OCI-LY1 (cell line): ENCODE measurements at regions not wholly inside any gene's neighbourhood (a gene's known extent, or its start where the extent isn't known, plus 50 kb on each side); places are given as distances from the start of the nearest gene placed in this dataset.

Experiments used
- H2AFZ ChIP-seq: fragments of 200-600 bp; sonication (generic), shearing (Covaris generic); 2 replicates; pipeline ENCODE4 v1.6.0; 2014; ENCODE audit warnings: antibody characterized with exemption, mild to moderate bottlenecking, low read length
- H3F3A ChIP-seq: fragments of 200-600 bp; sonication (generic), shearing (Covaris generic); 2 replicates; pipeline ENCODE4 v1.6.0; 2014; ENCODE audit warnings: mild to moderate bottlenecking, antibody characterized with exemption, low read length, moderate library complexity; ENCODE audit not compliant: insufficient read depth
- H3K27ac ChIP-seq: fragments of 200-600 bp; sonication (generic); 2 replicates; pipeline ENCODE4 v1.5.1; 2014; ENCODE audit warnings: low read length, mixed run types, mild to moderate bottlenecking, low read depth; ENCODE audit not compliant: poor library complexity, severe bottlenecking
- H3K27me3 ChIP-seq: fragments of 200-600 bp; sonication (generic); 2 replicates; pipeline ENCODE4 v1.6.0; 2014; ENCODE audit warnings: antibody characterized with exemption, mild to moderate bottlenecking, low read length, moderate library complexity; ENCODE audit not compliant: insufficient read depth
- H3K36me3 ChIP-seq: fragments of 200-600 bp; sonication (generic); 2 replicates; pipeline ENCODE4 v1.6.1; 2014; ENCODE audit warnings: mild to moderate bottlenecking, antibody characterized with exemption, low read length, moderate library complexity, mixed read lengths; ENCODE audit not compliant: insufficient read depth
- H3K4me1 ChIP-seq: fragments of 200-600 bp; sonication (generic); 2 replicates; pipeline ENCODE4 v1.5.1; 2014; ENCODE audit warnings: mild to moderate bottlenecking, low read length, moderate library complexity; ENCODE audit not compliant: insufficient read depth, severe bottlenecking
- H3K4me2 ChIP-seq: fragments of 200-600 bp; sonication (generic), shearing (Covaris generic); 2 replicates; pipeline ENCODE4 v1.6.1; 2014; ENCODE audit warnings: low read length
- H3K4me3 ChIP-seq: fragments of 200-600 bp; sonication (generic); 2 replicates; pipeline ENCODE4 v1.5.1; 2014; ENCODE audit warnings: low read length, low read depth, mild to moderate bottlenecking, mixed read lengths; ENCODE audit not compliant: poor library complexity, severe bottlenecking
- H3K79me2 ChIP-seq: fragments of 200-600 bp; shearing (Covaris generic); 2 replicates; pipeline ENCODE4 v1.6.1; 2016; ENCODE audit warnings: mixed run types, low read length, mixed read lengths; ENCODE audit not compliant: insufficient read depth
- H3K9ac ChIP-seq: fragments of 200-600 bp; sonication (generic), shearing (Covaris generic); 2 replicates; pipeline ENCODE4 v1.6.1; 2014; ENCODE audit warnings: mild to moderate bottlenecking, low read length, mixed read lengths
- H3K9me2 ChIP-seq: fragments of 200-600 bp; sonication (generic), shearing (Covaris generic); 2 replicates; pipeline ENCODE4 v1.6.1; 2014; ENCODE audit warnings: low read depth, mild to moderate bottlenecking, low read length, mixed read lengths
- H3K9me3 ChIP-seq: fragments of 200-600 bp; shearing (Covaris generic); 2 replicates; pipeline ENCODE4 v1.6.1; 2014; ENCODE audit warnings: low read length, mixed read lengths
- H4K20me1 ChIP-seq: fragments of 200-600 bp; sonication (generic), shearing (Covaris generic); 2 replicates; pipeline ENCODE4 v1.6.0; 2016; ENCODE audit warnings: mild to moderate bottlenecking, low read length; ENCODE audit not compliant: insufficient read depth
- EZH2 ChIP-seq: fragments of 200-600 bp; sonication (generic), shearing (Covaris generic); IDR thresholded peaks from 2 replicates; pipeline ENCODE4 v1.8.0; 2017; ENCODE audit warnings: borderline replicate concordance, mixed run types, mild to moderate bottlenecking, antibody characterized with exemption, low read length, moderate library complexity, mixed read lengths
- TF ChIP-seq, protein P1 (sequence below): fragments of 200-600 bp; sonication (generic), shearing (Covaris generic); IDR thresholded peaks from 2 replicates; pipeline ENCODE4 v1.5.1; 2017; ENCODE audit warnings: mild to moderate bottlenecking, antibody characterized with exemption, low read length, moderate library complexity, mixed read lengths

DNA sequence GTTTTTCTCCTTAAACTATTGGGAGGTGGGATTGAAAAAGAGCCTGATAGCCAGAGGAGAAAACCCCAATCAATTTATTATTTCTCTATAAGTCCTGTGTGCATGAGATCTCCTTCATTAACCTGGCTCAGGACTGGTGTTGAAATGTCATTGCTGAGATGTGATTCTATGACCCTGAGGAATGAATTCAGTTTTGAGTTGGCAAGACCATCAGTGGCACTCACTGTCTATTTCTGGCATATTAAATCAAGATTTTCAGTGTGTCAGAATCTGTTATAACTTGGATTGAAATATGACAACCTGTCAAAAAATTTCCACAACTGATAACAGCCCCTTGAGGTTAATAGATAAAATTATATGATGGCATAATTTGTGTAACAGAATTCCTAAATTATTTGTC, 431.1 kb downstream of the TFAP2B start:
- H3K9me2 ChIP-seq = no peaks in the 10 kb centered on the region
- no peak overlapping the region for H2AFZ ChIP-seq
- no peak overlapping the region for H3K27ac ChIP-seq
- no peaks in the 10 kb centered on the region for H3K9me3 ChIP-seq
- H3K4me1 ChIP-seq = no peaks in the 10 kb centered on the region
- H3K4me3 ChIP-seq = no peak overlapping the region
- no peak overlapping the region for H3K4me2 ChIP-seq
- no peaks in the 10 kb centered on the region for H3F3A ChIP-seq
- no peak for TF ChIP-seq EZH2
- TF ChIP-seq, protein P1, sequence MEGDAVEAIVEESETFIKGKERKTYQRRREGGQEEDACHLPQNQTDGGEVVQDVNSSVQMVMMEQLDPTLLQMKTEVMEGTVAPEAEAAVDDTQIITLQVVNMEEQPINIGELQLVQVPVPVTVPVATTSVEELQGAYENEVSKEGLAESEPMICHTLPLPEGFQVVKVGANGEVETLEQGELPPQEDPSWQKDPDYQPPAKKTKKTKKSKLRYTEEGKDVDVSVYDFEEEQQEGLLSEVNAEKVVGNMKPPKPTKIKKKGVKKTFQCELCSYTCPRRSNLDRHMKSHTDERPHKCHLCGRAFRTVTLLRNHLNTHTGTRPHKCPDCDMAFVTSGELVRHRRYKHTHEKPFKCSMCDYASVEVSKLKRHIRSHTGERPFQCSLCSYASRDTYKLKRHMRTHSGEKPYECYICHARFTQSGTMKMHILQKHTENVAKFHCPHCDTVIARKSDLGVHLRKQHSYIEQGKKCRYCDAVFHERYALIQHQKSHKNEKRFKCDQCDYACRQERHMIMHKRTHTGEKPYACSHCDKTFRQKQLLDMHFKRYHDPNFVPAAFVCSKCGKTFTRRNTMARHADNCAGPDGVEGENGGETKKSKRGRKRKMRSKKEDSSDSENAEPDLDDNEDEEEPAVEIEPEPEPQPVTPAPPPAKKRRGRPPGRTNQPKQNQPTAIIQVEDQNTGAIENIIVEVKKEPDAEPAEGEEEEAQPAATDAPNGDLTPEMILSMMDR = no peak
- no peaks in the 10 kb centered on the region for H3K36me3 ChIP-seq
- no peaks in the 10 kb centered on the region for H3K79me2 ChIP-seq
- H4K20me1 ChIP-seq = no peaks in the 10 kb centered on the region
- H3K27me3 ChIP-seq = no peaks in the 10 kb centered on the region
- H3K9ac ChIP-seq = no peak overlapping the region

DNA sequence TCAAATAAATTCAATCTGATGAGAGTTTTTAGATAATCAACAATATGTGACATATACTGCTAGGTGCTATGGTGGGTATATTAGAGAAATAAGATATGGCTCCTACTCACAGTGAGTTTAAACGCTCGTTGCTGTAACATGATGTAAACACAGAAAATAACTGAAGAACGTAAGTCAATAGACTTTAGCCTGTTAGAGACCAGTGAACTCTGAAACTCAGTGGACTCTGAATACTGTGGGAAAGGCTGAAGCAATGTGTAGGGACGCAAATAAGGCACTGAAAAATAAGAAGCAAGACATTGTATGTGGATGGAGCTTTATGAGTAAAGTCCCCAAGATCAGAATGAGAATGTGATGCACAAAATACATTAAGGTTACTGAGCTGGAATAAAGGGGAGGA, 431.6 kb downstream of the TFAP2B start:
- H3K27ac ChIP-seq = no peak overlapping the region
- H3K9me3 ChIP-seq = no peaks in the 10 kb centered on the region
- no peaks in the 10 kb centered on the region for H4K20me1 ChIP-seq
- H3F3A ChIP-seq = no peaks in the 10 kb centered on the region
- H3K36me3 ChIP-seq = no peaks in the 10 kb centered on the region
- no peak overlapping the region for H2AFZ ChIP-seq
- no peak overlapping the region for H3K4me2 ChIP-seq
- no peaks in the 10 kb centered on the region for H3K9me2 ChIP-seq
- TF ChIP-seq EZH2 = no peak
- TF ChIP-seq, protein P1 = no peak
- H3K4me1 ChIP-seq = no peaks in the 10 kb centered on the region
- H3K79me2 ChIP-seq = no peaks in the 10 kb centered on the region
- no peak overlapping the region for H3K9ac ChIP-seq
- H3K27me3 ChIP-seq = no peaks in the 10 kb centered on the region
- no peak overlapping the region for H3K4me3 ChIP-seq

DNA sequence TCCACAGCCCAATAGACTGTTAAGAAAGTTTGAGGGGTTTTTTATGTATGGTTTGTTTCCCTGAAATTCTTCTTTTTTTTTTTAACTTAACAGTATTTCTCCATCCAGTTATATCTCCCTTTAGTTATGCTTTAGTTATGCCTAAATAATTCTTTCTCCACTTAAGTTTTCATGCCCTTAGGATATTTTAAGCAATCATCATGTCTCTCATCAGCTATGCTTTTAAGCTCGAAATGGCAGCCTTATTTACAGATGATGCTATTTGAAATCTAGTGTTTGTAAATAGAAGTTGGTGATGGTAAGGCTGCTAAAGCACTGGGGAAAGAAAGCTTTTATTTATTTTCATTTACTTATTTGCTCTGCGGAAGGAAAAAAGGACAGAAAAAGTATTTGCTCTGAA, 439.3 kb downstream of the TFAP2B start:
- no peak overlapping the region for H3K4me2 ChIP-seq
- no peaks in the 10 kb centered on the region for H3K9me3 ChIP-seq
- H3K27ac ChIP-seq = no peak overlapping the region
- H3K9ac ChIP-seq = no peak overlapping the region
- no peaks in the 10 kb centered on the region for H3K79me2 ChIP-seq
- H3K27me3 ChIP-seq = no peaks in the 10 kb centered on the region
- H3F3A ChIP-seq = no peaks in the 10 kb centered on the region
- H3K4me1 ChIP-seq = no peaks in the 10 kb centered on the region
- no peaks in the 10 kb centered on the region for H4K20me1 ChIP-seq
- no peak overlapping the region for H2AFZ ChIP-seq
- H3K36me3 ChIP-seq = no peaks in the 10 kb centered on the region
- no peaks in the 10 kb centered on the region for H3K9me2 ChIP-seq
- H3K4me3 ChIP-seq = no peak overlapping the region
- TF ChIP-seq, protein P1 = no peak
- TF ChIP-seq EZH2 = no peak
